Astrocyte (in vitro differentiated cells and primary cell): ENCODE measurements at regions not wholly inside any gene's neighbourhood (a gene's known extent, or its start where the extent isn't known, plus 50 kb on each side); places are given as distances from the start of the nearest gene placed in this dataset.

Experiments
- DNase-seq: peaks from one replicate; pipeline ENCODE4 v3.0.0-alpha.2; 2010; ENCODE audit warnings: low read depth
- FAIRE-seq: peaks from 2 replicates; lab custom pipeline; 2011; peaks lifted over from hg19 to GRCh38; lab: Jason Lieb, UNC
- H2AFZ ChIP-seq: 2 replicates; pipeline ENCODE4 v1.6.0; 2012; ENCODE audit warnings: low read depth, low read length, inconsistent platforms
- H3K27ac ChIP-seq: 2 replicates; pipeline ENCODE4 v1.5.1; 2011; ENCODE audit warnings: low read depth, low read length, inconsistent platforms
- H3K27me3 ChIP-seq: 2 replicates; pipeline ENCODE4 v1.6.0; 2011; ENCODE audit warnings: low read length, inconsistent platforms; ENCODE audit not compliant: insufficient read depth
- H3K36me3 ChIP-seq: 2 replicates; pipeline ENCODE4 v1.5.1; 2011; ENCODE audit warnings: low read length, inconsistent platforms; ENCODE audit not compliant: insufficient read depth
- H3K4me1 ChIP-seq: 2 replicates; pipeline ENCODE4 v1.5.1; 2011; ENCODE audit warnings: low read length, inconsistent platforms; ENCODE audit not compliant: insufficient read depth
- H3K4me2 ChIP-seq: 2 replicates; pipeline ENCODE4 v1.6.0; 2012; ENCODE audit warnings: low read length, inconsistent platforms
- H3K4me3 ChIP-seq: 2 replicates; pipeline ENCODE4 v1.5.1; 2011; ENCODE audit warnings: low read depth, mild to moderate bottlenecking, low read length, inconsistent platforms; ENCODE audit not compliant: insufficient read depth
- H3K79me2 ChIP-seq: 2 replicates; pipeline ENCODE4 v1.6.0; 2012; ENCODE audit warnings: mild to moderate bottlenecking, low read length, inconsistent platforms; ENCODE audit not compliant: insufficient read depth
- H3K9ac ChIP-seq: 2 replicates; pipeline ENCODE4 v1.6.0; 2012; ENCODE audit warnings: mild to moderate bottlenecking, low read length, inconsistent platforms
- H3K9me3 ChIP-seq: 2 replicates; pipeline ENCODE4 v1.5.1; 2012; ENCODE audit warnings: low read depth, mild to moderate bottlenecking, low read length, inconsistent platforms; ENCODE audit not compliant: insufficient read depth
- H4K20me1 ChIP-seq: 2 replicates; pipeline ENCODE4 v1.6.0; 2012; ENCODE audit warnings: low read length, inconsistent platforms; ENCODE audit not compliant: insufficient read depth
- H3K27ac Mint-ChIP-seq: one replicate; pipeline ENCODE4 v1.8.0; 2021; ENCODE audit warnings: mild to moderate bottlenecking, mixed read lengths; ENCODE audit not compliant: unreplicated experiment
- H3K27me3 Mint-ChIP-seq: one replicate; pipeline ENCODE4 v1.8.0; 2021; ENCODE audit warnings: low read depth, mixed read lengths; ENCODE audit not compliant: unreplicated experiment
- H3K36me3 Mint-ChIP-seq: one replicate; pipeline ENCODE4 v1.8.0; 2021; ENCODE audit warnings: low read depth, mixed read lengths; ENCODE audit not compliant: unreplicated experiment
- H3K4me1 Mint-ChIP-seq: one replicate; pipeline ENCODE4 v1.8.0; 2021; ENCODE audit warnings: low read depth, mixed read lengths; ENCODE audit not compliant: unreplicated experiment
- H3K4me3 Mint-ChIP-seq: one replicate; pipeline ENCODE4 v1.8.0; 2021; ENCODE audit warnings: mild to moderate bottlenecking, moderate library complexity, mixed read lengths; ENCODE audit not compliant: unreplicated experiment
- H3K9me3 Mint-ChIP-seq: one replicate; pipeline ENCODE4 v1.8.0; 2021; ENCODE audit warnings: mild to moderate bottlenecking, mixed read lengths; ENCODE audit not compliant: unreplicated experiment
- EZH2 ChIP-seq: IDR thresholded peaks from 2 replicates; pipeline ENCODE4 v1.6.1; 2012; ENCODE audit warnings: mild to moderate bottlenecking, low read length, inconsistent platforms; ENCODE audit not compliant: insufficient read depth
- TF ChIP-seq, protein P1 (sequence below): IDR thresholded peaks from 2 replicates; pipeline ENCODE4 v1.5.1; 2011; ENCODE audit warnings: low read depth, mild to moderate bottlenecking, inconsistent platforms, low read length, moderate library complexity; ENCODE audit not compliant: insufficient read depth

DNA sequence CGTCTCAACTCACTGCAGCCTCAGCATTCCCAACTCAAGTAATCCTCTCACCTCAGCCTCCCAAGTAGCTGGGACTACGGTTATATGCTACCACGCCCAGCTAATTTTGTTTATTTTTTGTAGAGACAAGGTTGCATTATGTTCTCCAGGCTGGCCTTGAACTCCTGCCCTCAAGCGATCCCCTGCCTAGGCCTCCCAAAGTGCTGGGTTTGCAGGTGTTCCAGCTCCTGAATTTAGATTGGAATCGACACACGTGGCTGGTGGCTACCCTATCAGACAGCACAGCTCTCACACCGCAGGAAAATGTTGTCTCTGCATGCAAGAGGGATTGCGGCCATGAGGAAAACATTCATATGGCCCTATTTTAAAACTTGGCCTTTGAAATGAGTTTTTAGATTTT lies 76.7 kb upstream of the GALNT2 start:
- Mint-ChIP-seq H3K27ac (no peak overlapping the region), H3K27me3 (peaks cover 11% of the 10 kb centered on the region), H3K36me3 (no peaks in the 10 kb centered on the region), H3K4me1 (peaks cover 3% of the 10 kb centered on the region), H3K4me3 (no peak overlapping the region), H3K9me3 (peaks cover 3% of the 10 kb centered on the region)
- no peak overlapping the region for H2AFZ ChIP-seq
- peaks cover 2% of the 10 kb centered on the region for H3K27me3 ChIP-seq
- DNase-seq (no peak), FAIRE-seq (no peak)
- no peaks in the 10 kb centered on the region for H3K9me3 ChIP-seq
- TF ChIP-seq, protein P1, sequence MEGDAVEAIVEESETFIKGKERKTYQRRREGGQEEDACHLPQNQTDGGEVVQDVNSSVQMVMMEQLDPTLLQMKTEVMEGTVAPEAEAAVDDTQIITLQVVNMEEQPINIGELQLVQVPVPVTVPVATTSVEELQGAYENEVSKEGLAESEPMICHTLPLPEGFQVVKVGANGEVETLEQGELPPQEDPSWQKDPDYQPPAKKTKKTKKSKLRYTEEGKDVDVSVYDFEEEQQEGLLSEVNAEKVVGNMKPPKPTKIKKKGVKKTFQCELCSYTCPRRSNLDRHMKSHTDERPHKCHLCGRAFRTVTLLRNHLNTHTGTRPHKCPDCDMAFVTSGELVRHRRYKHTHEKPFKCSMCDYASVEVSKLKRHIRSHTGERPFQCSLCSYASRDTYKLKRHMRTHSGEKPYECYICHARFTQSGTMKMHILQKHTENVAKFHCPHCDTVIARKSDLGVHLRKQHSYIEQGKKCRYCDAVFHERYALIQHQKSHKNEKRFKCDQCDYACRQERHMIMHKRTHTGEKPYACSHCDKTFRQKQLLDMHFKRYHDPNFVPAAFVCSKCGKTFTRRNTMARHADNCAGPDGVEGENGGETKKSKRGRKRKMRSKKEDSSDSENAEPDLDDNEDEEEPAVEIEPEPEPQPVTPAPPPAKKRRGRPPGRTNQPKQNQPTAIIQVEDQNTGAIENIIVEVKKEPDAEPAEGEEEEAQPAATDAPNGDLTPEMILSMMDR, result no peak
- TF ChIP-seq EZH2, result no peak
- no peak overlapping the region for H3K4me3 ChIP-seq
- no peak overlapping the region for H3K27ac ChIP-seq
- no peaks in the 10 kb centered on the region for H3K4me1 ChIP-seq
- H3K36me3 ChIP-seq, result no peaks in the 10 kb centered on the region
- H3K4me2 ChIP-seq, result no peak overlapping the region
- no peaks in the 10 kb centered on the region for H4K20me1 ChIP-seq
- H3K9ac ChIP-seq, result no peak overlapping the region
- no peaks in the 10 kb centered on the region for H3K79me2 ChIP-seq

DNA sequence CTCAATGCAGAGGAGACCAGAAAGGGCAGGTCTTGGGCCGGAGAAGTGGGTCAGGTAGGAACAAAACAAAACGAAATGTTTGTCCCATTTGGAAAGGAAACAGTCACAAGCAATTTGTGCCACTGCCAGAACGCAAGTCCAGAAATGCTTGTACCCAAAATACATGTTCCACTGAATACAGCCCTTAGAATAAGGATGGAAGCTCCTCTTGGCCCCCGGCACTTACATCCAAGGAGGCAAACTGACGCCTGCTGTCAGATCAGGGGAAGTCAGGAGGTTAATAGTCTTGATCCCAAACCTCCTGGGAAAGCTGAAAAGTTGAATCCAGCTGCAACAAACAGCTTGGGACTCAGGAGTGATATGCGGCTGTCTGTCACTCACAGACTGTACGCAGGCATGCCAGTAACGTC lies 75.9 kb upstream of the GALNT2 start:
- peaks cover 3% of the 10 kb centered on the region for H3K9me3 Mint-ChIP-seq
- Histone ChIP-seq H2AFZ (no peak overlapping the region), H4K20me1 (no peaks in the 10 kb centered on the region), H3K36me3 (no peaks in the 10 kb centered on the region), H3K27ac (no peak overlapping the region), H3K4me2 (no peak overlapping the region), H3K27me3 (peaks cover 2% of the 10 kb centered on the region), H3K4me1 (no peaks in the 10 kb centered on the region), H3K79me2 (no peaks in the 10 kb centered on the region), H3K4me3 (no peak overlapping the region), H3K9me3 (no peaks in the 10 kb centered on the region), H3K9ac (no peak overlapping the region)
- FAIRE-seq (no peak), DNase-seq (no peak)
- H3K4me3 Mint-ChIP-seq, result no peak overlapping the region
- H3K27ac Mint-ChIP-seq, result no peak overlapping the region
- H3K4me1 Mint-ChIP-seq, result no peaks in the 10 kb centered on the region
- H3K36me3 Mint-ChIP-seq, result no peaks in the 10 kb centered on the region
- peaks cover 11% of the 10 kb centered on the region for H3K27me3 Mint-ChIP-seq
- no peak for TF ChIP-seq EZH2
- TF ChIP-seq, protein P1, result no peak

DNA sequence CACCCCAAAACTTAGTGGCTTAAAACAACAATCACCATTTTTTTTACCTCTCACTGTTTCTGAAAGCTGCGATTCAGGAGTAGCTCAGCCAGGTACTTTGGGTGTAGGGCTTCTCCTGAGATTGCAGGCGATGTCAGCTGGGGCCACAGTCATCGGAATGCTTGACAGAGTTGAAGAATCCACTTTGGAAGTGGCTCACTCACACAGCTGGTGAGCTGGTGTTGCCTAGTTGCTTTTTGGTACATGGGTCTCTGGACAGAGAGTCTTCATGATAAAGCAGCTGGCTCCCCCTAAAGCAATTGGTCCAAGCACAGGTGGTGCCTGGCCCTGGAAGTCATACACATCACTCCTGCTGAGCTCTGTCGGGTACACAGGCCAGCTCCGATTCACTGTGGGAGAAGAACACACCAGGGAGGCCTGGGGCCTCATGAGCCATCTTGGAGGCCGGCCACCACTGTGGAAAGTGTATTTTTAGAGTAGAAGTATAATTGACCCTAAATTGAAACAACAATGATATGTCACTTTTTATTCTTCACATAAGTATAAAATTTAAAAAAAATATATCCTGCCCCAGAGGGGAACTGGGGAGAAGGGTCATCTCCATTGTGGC lies 75.2 kb upstream of the GALNT2 start:
- H3K36me3 Mint-ChIP-seq, result no peaks in the 10 kb centered on the region

More for the DNA sequence above, 75.2 kb upstream of the GALNT2 start:
- Mint-ChIP-seq H3K27ac (no peak overlapping the region), H3K9me3 (peaks cover 3% of the 10 kb centered on the region), H3K4me3 (no peak overlapping the region), H3K4me1 (peaks cover 3% of the 10 kb centered on the region), H3K27me3 (peaks cover 11% of the 10 kb centered on the region)
- no peak for TF ChIP-seq EZH2
- TF ChIP-seq, protein P1, result no peak
- DNase-seq (no peak), FAIRE-seq (no peak)
- no peaks in the 10 kb centered on the region for H3K9me3 ChIP-seq
- no peak overlapping the region for H2AFZ ChIP-seq
- no peaks in the 10 kb centered on the region for H3K36me3 ChIP-seq
- H3K4me2 ChIP-seq, result no peak overlapping the region
- peaks cover 5% of the 10 kb centered on the region for H3K27me3 ChIP-seq
- H4K20me1 ChIP-seq, result no peaks in the 10 kb centered on the region
- H3K4me1 ChIP-seq, result no peaks in the 10 kb centered on the region
- H3K4me3 ChIP-seq, result no peak overlapping the region
- no peak overlapping the region for H3K27ac ChIP-seq
- H3K9ac ChIP-seq, result no peak overlapping the region
- no peaks in the 10 kb centered on the region for H3K79me2 ChIP-seq
